NCI-H2227 (cell line): ENCODE measurements at regions not wholly inside any gene's neighbourhood (a gene's known extent, or its start where the extent isn't known, plus 50 kb on each side); places are given as distances from the start of the nearest gene placed in this dataset.

Experiments used
- DNase-seq: peaks from one replicate; lab custom pipeline; 2025; ENCODE audit not compliant: unreplicated experiment; lab: John Stamatoyannopoulos, UW

DNA sequence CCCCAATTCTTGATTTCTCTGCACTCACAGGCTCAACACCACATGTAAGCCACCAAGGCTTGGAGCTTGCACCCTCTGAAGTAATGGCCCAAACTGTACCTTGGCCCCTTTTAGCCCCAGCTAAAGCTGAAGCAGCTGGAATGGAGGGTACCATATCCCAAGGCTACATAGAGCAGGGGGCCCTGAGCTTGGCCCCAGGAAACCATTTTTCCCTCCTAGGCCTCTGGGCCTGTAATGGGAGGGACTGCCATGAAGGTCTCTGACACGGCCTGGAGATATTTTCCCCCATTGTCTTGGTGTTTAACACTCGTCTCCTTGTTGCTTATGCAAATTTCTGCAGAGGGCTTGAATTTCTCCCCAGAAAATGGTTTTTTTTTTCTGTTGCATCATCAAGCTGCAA, 69.7 kb downstream of the SKA1 start:
- DNase-seq: no peak

DNA sequence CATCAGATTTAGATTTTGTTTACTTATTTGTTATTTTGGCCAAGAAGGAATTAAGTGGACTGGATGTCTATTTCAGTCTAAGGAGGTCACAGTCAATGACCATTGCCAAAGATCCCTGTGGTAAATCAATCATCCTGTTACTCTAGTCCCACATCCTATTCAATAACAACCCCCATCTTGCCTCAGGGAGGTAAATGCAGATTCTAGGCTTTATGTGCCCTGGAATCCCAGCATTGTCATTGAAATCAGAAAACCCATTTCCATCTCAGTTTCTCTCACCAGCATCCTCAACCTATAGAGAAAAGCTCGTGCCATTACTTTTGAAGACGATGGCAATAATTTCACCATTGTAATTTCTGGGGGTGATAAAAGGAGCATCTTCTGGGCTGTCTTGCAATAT, 71.8 kb downstream of the SKA1 start:
- DNase-seq: no peak

DNA sequence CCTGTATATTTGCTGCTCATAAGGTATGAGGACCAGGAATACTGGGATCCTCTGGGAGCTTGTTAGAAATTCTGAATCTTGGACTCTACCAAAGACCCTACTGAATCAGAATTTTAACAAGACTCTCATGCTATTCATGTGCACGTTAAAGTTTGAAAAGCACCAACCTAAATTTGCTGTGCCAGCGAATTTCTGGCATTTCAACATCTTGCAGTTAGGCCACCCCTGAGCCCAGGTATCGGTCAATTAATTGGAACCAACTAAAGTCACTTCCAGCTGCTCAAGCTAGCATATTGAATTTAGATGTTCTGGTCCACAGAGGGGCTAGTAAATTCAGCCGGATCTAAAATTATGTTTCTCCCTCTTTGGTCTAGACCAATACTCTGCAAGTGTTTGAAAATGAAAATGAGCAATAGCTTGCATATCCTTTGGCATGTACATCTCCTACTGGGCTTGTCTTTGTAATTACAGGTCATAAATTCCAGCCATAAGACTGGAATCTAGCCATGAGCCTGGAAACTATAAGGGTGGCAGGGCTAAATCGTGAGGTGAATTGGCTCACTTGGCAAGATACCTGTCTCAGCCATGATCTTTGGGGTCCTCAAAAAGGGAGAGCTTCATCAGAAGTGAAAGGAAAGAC, 72.4 kb downstream of the SKA1 start:
- DNase-seq: no peak

DNA sequence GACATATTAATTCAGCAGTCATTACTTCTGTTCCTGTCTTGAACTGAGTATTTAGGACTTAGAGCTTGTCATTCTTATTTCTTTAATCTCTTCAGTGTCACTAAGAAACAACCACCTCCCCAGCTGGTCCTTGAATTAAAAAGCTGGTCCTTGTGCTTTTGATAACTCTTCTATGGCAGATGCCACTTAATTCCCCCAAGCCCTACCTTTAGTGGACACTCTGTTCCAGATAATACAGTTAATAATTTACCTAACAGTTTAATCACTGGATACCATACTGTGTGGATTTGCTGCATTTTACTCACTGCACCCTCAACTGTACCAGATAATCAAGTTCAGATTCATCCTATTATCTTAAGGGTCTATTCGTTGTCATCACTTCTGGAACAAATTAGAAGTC, 73.1 kb downstream of the SKA1 start:
- DNase-seq: no peak

DNA sequence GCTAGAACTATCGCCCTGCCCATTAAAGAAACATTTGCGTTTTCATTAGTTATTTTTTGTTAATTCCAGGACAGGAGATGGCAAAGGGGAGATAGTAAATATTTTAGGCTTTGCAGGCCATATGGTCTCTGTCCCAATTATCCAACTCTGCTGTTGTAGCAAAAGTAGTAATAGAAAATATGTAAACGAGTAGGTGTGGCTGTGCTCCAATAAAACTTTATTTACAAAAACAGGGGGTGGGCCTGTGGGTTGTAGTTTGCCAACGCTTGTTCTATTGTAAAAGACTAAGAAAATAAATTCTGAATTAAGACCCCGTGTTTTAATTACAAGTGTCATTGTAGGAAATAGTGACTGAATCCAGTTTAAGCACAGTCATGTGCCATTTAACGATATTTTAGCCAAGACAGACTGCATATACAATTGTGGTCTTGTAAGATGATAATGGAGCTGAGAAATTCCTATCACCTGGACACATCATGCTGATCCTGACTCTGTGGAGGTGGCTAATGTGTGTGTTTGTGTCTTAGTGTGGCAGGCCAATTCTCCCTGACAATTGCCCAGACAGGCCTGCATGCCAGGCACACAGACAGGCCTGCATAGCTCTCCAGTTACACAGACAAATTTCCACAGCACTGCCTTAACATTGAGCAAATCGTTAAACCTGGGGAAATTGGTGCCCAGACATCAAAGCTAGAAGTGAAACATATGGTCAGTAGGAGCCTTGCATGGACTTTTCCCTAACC, 76.4 kb downstream of the SKA1 start:
- no peak for DNase-seq

DNA sequence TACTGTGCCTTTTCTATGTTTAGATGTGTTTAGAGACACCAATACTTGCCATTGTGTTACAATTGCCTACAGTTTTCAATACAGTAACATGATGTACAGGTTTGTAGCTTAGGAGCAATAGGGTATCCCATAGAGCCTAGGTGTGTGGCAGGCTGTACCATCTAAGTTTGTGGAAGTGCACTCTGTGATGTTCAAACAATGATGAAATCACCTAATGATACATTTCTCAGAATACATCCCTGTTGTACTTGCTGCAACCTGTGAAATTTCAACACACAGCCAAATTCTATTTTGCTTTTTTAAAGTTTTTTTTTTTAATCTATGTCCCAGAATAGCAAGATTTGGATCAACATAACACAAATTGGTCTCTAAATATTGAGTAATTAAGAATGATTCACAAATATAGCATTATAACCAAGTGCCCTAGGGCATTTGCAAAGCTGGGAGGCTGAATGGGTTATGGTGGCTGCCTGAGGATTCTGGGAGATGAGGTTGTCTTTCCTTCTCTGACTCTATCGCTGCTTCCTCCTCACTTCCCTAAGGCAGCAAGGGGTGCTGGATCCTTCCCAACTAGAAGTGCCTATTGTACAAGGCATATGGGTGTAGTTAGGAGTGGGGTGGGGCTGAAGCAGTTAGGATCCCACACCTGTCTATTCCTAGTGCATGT, 78.3 kb downstream of the SKA1 start:
- DNase-seq: no peak

DNA sequence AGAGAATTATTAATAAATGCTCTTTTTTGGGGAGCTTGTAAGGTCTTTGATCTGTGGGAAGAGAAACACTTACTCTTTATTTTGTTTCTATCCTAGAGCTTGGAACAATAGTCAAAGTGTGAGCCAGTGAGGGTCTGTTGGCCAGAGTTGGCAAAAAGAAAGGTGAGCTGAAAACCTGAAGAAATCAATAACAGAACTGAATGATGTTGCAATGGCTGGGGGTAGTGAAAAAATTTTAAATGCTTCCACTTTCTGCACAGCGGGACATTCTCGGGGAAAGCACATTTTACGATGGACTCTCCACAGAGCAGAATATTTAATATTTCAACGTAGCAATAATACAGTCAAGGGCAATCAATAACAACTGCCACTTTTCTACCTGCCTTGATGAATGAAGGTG, 78.9 kb downstream of the SKA1 start:
- DNase-seq: no peak

DNA sequence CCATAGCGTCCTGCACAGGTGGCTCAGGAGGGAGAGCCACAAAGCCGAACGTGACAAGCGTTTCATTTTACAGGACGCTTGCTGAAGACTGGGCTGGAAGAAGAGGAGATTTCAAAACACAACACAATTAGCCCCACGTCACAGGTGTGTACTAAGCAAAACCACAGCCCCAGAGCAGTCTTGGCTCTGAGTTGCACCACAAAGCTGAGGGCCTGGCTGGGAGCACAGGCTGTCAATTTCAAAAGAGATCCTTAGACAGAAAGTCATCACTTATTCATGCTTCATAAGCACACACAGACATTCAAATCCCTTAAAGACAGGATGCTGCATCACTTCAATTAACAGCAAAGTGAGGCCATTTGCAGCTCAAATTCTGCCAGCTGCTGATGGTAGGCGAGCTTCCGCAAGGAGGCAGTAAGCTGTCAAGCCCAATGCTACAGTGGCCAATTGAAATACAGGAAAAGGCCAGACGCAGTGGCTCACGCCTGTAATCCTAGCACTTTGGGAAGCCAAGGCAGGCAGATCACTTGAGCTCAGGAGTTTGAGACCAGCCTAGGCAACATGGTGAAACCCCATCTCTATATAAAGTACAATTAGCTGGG, 79.6 kb downstream of the SKA1 start:
- DNase-seq: no peak

DNA sequence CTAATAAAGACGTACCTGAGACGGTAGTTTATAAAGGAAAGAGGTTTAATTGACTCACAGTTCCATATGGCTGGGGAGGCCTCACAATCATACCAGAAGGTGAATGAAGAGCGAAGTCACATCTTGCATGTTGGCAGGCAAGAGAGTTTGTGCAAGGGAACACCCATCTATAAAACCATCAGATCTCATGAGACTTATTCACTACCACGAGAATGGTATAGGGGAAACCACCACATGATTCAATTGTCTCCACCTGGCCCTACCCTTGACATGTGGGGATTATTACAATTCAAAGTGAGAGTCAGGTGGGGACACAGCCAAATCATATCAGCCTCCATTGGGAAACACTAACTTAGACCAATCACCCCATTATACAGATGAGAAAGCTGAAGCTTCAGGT, 81.4 kb downstream of the SKA1 start:
- no peak for DNase-seq

DNA sequence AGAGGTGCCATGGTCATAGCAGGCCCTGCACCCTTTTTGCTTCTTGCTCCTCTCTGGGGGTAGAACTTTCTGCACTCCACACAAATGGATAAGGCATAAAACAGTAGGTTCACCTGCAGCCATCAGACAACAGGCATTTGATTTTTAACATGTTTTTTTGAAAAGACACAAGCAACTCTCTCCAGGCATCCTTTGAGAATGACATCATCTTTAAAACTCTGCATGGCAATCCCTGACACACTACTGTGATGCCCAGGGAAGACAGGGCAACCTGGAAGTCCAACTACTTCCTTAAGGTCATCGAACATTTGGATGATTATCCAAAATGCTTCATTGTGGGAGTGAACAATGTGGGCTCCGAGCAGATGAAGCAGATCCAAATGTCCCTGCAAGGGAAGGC, 82.8 kb downstream of the SKA1 start:
- no peak for DNase-seq

DNA sequence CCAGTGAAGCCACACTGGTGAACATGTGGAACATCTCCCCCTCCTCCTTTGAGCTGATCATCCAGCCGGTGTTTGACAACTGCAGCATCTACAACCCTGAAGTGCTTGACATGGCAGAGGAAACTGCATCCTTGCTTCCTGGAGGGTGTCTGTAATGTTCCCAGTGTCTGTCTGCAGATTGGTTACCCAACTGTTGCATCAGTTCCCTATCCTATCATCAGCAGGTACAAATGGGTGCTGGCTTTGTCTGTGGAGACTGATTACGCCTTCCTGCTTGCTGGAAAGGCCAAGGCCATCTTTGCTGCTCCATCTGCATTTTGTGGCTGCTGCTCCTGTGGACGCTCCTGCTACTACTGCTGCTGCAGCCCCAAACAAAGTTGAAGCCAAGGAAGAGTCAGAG, 83.5 kb downstream of the SKA1 start:
- DNase-seq: no peak

DNA sequence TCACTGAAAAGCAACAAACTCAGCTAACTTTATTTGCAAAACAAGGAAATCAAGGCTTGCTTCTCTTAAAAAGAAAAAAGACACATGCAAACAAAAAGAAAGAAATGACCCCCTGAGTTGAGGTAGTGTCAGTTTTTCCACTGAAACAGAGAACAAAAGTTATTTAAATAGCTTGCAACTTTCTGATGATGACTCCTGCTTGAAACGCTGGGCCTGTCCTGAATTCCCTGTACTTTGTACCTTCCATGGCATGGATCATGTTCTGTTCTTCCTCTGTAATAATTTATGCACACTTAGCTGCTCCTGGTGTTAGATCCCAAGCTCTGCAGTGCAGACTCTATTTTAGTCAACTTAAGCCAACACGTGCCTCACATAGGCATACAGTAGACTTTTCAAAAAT, 84.0 kb downstream of the SKA1 start:
- no peak for DNase-seq

DNA sequence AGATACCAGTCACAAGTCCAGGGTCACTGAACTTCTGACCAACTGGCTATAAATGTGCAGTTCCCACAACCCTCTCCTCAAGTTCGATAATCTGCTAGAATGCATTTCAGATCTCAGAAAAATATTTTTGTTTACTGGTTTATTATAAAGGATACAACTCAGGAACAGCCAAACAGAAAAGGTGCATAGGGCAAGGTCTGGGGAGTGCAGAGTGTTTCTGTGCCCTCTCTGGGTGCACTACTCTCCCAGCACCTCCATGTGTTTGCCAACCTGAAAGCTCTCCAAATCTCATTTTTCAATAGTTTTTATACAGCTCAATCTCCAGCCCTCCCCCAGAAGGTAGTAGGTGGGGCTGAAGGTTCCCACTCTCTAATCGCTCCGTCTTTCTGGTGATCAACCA, 85.2 kb downstream of the SKA1 start:
- DNase-seq: no peak

DNA sequence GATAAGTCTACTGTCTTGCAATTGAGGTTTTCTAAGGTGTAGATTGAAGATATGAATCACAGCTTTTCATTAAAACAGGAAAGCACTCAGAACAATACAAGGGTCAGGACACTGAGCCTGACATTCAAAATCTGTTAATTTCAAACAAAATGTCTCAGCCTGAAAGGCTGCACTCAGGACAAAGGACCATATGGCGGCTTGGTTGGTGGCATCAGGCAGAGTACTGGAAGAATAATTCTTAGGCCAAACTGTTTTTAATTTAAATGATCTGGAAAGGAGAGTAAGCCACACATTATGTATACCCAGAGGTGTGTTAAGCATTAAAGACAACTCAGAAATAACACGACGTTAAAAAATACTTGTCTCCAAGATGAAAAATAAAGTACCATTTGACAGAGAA, 85.9 kb downstream of the SKA1 start:
- no peak for DNase-seq

DNA sequence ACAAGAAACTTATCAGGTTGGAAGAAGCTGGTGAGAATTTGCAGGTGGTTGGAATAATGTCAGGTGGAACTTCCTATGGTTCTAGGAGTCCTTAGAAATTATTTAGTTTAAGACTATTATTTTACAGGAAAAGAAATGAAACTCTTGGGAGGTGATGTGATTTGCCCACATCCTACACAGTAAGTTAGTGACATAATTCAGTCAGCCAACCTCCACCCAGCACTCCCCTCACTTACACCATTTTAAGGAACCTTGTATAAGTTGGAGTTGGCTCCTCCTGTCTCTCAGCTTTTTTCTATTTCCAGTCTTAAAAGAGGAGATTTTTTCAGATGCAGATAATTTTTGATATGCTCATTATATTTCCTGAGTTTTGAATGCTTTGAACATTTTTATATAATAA, 86.4 kb downstream of the SKA1 start:
- no peak for DNase-seq

DNA sequence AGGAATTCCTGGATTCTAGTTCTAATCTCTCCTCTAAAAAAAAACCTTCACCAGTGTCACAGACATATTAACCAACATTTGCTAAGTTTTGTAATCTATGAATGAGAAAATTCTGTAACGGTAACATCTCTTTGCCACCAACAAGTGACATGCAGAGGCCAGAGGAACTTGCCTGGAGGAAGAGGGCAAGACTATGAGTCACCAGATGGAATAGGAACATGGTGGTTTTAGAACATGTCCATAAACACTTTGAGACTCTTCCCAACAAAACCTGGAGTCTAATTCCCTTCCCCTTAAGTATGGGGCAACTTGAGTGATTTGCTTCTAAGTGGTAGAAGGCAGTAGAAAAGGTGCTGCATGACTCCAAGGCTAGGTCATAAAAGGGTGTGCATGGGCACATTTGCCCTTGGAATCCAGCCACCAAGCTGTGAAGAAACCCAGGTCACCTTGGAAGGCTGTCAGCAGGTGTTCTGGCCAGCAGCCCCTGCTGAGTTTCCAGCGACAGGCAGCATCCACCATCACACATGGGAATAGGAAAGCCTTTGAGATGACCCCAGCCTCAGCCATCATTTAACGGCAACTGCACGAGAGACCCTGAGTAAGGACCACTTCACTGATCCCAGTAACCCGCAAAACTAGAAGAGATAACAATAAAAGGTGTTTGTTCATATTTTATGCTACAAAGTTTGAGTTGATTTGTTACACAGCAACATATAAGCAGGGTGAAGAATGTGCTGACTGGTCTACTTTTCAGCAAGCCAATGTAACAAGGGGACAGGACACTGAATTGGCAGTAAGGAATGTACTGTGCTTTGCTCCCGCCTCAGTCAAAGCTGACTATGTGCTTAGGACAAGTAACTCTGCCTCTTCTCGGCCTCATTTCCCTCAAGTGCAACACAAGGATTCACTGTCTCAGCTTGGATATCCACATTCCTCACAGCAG, 90.6 kb downstream of the SKA1 start:
- no peak for DNase-seq

DNA sequence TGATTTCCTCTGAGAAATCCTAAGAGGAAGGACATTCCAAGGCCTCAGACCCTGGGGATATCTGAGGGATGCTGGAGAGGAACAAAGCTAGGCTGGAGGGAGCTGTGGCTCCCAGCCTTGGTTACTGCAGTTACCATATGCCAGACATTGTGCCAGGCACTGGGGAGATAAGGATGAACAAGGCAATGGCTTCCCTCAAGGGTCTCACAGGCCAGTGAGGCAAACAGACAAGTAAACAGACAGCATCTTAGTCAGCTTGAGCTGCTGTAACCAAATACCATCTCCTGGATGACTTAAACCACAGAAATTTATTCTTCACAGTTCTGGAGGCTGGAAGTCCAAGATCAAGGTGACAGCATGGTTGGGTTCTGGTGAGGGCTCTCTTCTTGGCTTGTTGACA, 91.8 kb downstream of the SKA1 start:
- no peak for DNase-seq

DNA sequence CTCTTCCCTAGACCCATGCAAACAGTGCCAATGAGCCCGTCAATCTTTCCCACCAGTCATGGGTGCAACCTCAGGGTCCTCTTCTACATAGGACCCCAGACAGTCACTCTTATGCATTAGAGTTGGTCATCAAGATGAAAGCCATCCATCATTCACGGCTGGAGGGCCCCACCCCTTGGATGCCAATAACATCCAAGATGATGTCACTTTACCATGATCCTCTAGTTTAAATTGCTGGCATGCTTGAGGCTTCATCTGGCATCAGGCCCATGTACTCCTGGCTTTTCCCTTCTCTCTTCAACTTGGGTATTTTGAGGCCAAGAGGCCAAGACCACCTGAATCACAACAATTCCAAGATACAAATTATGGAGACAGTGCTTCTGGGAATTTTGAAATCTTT, 91.1 kb upstream of the MAPK4 start:
- no peak for DNase-seq

DNA sequence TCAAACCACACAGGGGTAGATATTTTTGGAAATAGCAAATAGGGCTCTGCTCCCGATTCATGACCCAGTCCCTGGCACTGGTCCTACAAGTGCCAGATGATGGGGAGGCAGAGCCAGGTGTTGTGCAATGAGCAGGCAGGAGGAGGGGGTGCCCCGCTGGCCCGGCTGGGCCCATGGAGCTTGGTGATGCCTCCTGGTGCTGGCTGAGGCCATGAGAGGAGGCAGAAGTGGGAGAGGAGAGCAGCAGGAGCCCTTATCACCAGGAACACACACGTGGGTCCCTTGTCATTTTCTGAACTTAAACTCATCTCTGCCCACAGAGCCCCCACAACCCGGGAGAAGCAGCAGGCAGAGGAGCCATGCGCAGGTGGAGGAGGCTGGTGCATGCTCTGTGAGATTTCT, 90.5 kb upstream of the MAPK4 start:
- DNase-seq: no peak

DNA sequence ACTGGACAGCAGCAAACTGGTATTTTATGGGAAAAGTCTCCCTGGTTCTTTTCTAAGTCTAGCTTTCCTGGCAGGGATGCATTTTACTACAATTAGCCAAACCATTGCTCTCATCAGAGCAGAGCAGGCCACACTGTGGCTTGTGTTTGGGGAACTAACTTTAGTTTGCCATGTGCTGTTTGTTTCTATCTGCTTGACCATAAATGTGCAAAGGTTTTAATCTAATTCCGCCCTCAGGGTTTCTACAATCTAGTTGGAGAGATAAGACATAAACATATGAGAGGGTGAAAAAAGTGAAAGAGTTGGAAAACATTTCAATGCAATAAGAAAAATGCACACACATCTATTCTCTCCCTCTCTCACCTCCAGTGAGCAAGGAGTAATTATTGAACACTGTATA, 86.9 kb upstream of the MAPK4 start:
- DNase-seq: no peak

DNA sequence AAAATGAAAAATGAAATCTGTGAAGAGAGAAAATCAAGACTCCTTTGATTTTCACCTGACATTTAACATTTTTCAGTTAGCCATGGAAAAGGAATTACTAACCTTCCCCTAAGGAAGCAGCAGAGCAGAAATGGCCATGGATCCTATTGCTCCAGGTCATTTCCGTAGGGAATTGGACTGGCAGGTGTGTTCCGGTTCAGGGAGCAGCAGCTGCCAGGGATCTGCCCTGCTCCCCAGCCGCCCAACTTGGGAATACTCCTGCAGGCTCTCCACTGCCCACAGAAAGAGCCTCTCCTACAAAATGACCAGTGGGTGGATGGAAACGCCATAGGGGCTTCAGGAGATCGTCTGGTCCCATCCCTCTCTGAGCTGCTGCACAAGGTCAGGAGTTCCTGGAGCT, 86.0 kb upstream of the MAPK4 start:
- no peak for DNase-seq
